ENCODE measurements at regions not wholly inside any gene's neighbourhood (a gene's known extent, or its start where the extent isn't known, plus 50 kb on each side); places are given as distances from the start of the nearest gene placed in this dataset.

GRCh38 chr16:59198487-59198886, 464.4 kb upstream of the GOT2 start:
- Histone ChIP-seq H3K9me3 (no peaks in the 10 kb centered on the region), H3K27ac (no peak overlapping the region), H3K36me3 (no peaks in the 10 kb centered on the region), H3K27me3 (no peaks in the 10 kb centered on the region), H3K4me3 (no peak overlapping the region), H3K4me1 (no peaks in the 10 kb centered on the region)
- TF ChIP-seq, protein P1, sequence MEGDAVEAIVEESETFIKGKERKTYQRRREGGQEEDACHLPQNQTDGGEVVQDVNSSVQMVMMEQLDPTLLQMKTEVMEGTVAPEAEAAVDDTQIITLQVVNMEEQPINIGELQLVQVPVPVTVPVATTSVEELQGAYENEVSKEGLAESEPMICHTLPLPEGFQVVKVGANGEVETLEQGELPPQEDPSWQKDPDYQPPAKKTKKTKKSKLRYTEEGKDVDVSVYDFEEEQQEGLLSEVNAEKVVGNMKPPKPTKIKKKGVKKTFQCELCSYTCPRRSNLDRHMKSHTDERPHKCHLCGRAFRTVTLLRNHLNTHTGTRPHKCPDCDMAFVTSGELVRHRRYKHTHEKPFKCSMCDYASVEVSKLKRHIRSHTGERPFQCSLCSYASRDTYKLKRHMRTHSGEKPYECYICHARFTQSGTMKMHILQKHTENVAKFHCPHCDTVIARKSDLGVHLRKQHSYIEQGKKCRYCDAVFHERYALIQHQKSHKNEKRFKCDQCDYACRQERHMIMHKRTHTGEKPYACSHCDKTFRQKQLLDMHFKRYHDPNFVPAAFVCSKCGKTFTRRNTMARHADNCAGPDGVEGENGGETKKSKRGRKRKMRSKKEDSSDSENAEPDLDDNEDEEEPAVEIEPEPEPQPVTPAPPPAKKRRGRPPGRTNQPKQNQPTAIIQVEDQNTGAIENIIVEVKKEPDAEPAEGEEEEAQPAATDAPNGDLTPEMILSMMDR (IDR thresholded peaks at IDR 0.05), result no peak
- TF ChIP-seq EP300 (IDR thresholded peaks at IDR 0.05) (no peak), POLR2A (IDR thresholded peaks at IDR 0.05) (no peak), POLR2AphosphoS5 (IDR thresholded peaks at IDR 0.05) (no peak)
- 43 to 54% methylated on average over 3 of the region's 3 CpGs for WGBS, 2 donors
- ATAC-seq (ENCODE audit: low FRiP score in 2 of 2), result no peak
- DNase-seq, result no peak

- no peak overlapping the region for H3K4me3 ChIP-seq
- no peaks in the 10 kb centered on the region for H3K9me3 ChIP-seq
- no peaks in the 10 kb centered on the region for H3K36me3 ChIP-seq
- 89% methylated on average over 2 of the region's 2 CpGs for WGBS, 2 donors
- TF ChIP-seq EP300 (IDR thresholded peaks at IDR 0.05) (no peak), POLR2A (IDR thresholded peaks at IDR 0.05) (no peak), POLR2AphosphoS5 (IDR thresholded peaks at IDR 0.05) (no peak)
- TF ChIP-seq, protein P1 (IDR thresholded peaks at IDR 0.05), result no peak
- DNase-seq, result no peak
- no peak for ATAC-seq (ENCODE audit: low FRiP score in 2 of 2)
- H3K27ac ChIP-seq, result no peak overlapping the region
- no peaks in the 10 kb centered on the region for H3K27me3 ChIP-seq
- no peaks in the 10 kb centered on the region for H3K4me1 ChIP-seq
These were observed 461.1 kb upstream of the GOT2 start for GRCh38 chr16:59195242-59195641.

DNA sequence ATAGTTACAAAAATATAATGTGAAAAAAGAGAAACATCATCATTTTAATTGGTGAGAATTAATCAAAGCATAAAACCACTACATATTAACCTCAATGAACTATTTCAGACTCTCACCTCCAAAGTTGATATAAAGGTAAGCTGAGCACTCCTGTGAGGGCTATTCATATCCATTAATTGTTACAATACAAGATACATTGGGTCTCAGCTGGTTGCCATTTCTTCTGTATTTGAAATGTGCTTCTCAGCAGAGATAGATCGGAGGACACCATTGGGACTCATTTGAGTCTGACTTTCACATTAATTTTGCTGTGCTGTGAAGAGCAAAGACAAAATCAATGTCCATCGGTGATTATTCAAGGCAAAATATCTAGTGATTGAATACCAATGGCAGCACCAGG, 459.5 kb upstream of the GOT2 start:
- no peak overlapping the region for H3K27ac ChIP-seq
- DNase-seq, result no peak
- H3K9me3 ChIP-seq, result no peaks in the 10 kb centered on the region
- ATAC-seq (ENCODE audit: low FRiP score in 2 of 2), result no peak
- H3K36me3 ChIP-seq, result no peaks in the 10 kb centered on the region
- H3K27me3 ChIP-seq, result no peaks in the 10 kb centered on the region
- TF ChIP-seq EP300 (IDR thresholded peaks at IDR 0.05) (no peak), POLR2AphosphoS5 (IDR thresholded peaks at IDR 0.05) (no peak)
- no peak overlapping the region for H3K4me3 ChIP-seq
- no peaks in the 10 kb centered on the region for H3K4me1 ChIP-seq
- WGBS, 2 donors, result 95 to 100% methylated on average over 2 of the region's 2 CpGs

- Histone ChIP-seq H3K36me3 (no peaks in the 10 kb centered on the region), H3K27me3 (no peaks in the 10 kb centered on the region), H3K9me3 (no peaks in the 10 kb centered on the region), H3K27ac (no peak overlapping the region), H3K4me1 (no peaks in the 10 kb centered on the region), H3K4me3 (no peak overlapping the region)
- ATAC-seq (ENCODE audit: low FRiP score in 2 of 2) (no peak), DNase-seq (no peak)
- 51 to 52% methylated on average over 5 to 6 of the region's 6 CpGs for WGBS, 2 donors
- TF ChIP-seq POLR2AphosphoS5 (IDR thresholded peaks at IDR 0.05), result no peak
- TF ChIP-seq, protein P1 (IDR thresholded peaks at IDR 0.05), result peak in 2 of 6 experiments; percentile 9 to 20
These were observed 458.6 kb upstream of the GOT2 start for GRCh38 chr16:59192551-59193199.

DNA sequence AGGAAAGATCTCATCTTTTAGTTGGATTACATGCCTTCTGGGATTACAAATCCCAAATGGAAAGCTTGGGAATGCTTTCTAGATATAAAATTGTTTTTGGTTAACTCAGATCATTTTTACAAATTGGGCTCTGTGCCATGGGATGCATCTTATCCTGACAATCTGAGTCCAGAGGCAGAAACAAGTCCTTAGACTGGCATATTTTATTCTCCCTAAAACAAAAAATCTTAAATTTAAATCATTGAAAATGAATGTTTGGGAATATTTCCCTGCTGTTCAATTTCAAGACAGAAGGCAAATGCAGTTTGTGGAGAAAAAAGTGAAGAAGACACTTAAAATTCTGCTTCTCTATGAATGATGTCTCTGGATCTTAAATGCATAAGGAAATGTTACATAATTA, 456.6 kb upstream of the GOT2 start:
- no peaks in the 10 kb centered on the region for H3K27me3 ChIP-seq
- no peak overlapping the region for H3K4me3 ChIP-seq
- ATAC-seq (ENCODE audit: low FRiP score in 2 of 2) (no peak), DNase-seq (no peak)
- H3K9me3 ChIP-seq, result no peaks in the 10 kb centered on the region
- H3K27ac ChIP-seq, result no peak overlapping the region
- no peaks in the 10 kb centered on the region for H3K4me1 ChIP-seq
- no peak for TF ChIP-seq EP300 (IDR thresholded peaks at IDR 0.05)
- TF ChIP-seq, protein P1 (IDR thresholded peaks at IDR 0.05), result no peak
- TF ChIP-seq POLR2A (IDR thresholded peaks at IDR 0.05), result no peak
- TF ChIP-seq POLR2AphosphoS5 (IDR thresholded peaks at IDR 0.05), result no peak
- no peaks in the 10 kb centered on the region for H3K36me3 ChIP-seq

All from upper lobe of left lung (tissue), 6 donors.